HG03571 (cell line): ENCODE measurements at regions not wholly inside any gene's neighbourhood (a gene's known extent, or its start where the extent isn't known, plus 50 kb on each side); places are given as distances from the start of the nearest gene placed in this dataset.

ENCODE experiments used
- ATAC-seq: cut with Tn5 transposase; IDR thresholded peaks from one replicate; pipeline ENCODE4 v1.9.1; 2021; ENCODE audit not compliant: unreplicated experiment

DNA sequence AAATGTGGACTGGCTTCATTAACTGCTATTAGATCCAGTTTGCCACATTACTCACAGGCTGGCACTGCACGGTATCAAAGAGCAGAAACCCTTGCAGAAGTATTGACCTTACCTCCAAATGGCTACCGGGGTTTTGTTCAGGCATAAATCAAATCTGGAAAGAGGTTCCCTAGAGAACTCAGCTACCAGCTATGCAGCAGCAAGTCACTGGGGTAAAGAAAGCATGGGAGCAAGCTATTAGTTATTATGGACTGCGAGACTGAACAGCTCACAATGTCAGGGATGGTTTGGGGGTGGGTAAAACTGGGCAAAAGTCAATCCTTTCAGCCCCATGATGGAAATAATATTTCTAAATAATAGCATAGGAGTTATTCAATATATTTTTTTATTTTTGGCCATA is 128.1 kb downstream of the FANCF start:
- ATAC-seq, result no peak

DNA sequence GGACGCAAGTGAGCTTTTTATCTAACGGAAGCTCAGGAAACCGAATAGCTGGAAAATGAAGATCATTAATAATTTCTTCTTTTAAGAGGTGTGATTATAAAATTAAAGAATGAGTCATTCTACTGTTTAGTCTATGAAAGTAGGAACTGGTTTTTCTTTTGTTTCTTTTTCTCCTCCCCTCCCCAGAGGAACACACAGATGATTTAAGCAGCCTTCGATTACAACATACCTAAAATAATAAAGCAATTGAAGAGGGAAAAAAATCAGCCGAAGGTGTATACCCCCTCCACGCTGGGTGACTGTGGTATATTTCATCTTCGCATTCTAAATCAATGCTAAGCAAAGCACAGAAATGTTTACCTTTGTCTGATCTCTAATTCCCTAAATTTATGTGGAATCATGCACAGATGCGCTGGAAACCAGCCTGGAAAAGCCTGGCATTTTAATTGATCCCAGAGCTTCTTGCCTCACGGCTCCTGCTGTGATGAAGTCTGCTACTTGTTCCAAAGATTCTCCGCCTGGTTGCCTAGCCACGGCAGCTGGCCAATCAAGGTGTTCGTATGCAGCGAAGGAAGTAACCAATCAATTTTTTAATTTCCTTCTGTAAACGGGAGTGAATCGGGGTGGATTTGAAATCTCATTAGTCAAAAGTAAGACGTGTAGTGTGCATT is 133.9 kb downstream of the FANCF start:
- no peak for ATAC-seq

GRCh38 chr11:22479971-22480720 is 142.0 kb downstream of the SLC17A6 start:
- no peak for ATAC-seq

- no peak for ATAC-seq
Measured at GRCh38 chr11:22479208-22479607, 141.0 kb downstream of the SLC17A6 start.

DNA sequence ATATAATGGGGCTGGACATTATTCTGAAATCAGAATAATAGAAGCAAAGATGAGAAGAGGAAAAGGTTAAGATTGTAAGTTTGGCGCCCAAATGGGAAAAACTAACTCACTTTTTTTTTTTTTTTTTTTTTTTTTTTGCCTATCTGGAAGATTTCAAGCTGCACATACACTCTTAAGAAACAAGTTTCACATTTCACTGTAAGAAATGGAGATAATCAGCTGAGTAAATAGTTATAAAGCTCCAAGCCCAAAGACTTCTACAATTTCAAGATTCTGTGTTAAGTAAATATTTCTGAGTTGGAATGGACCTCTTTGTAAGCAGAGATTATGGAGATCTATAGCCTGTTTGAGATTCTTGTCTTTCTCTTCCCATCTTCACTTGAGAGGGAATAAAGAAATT is 140.0 kb downstream of the SLC17A6 start:
- no peak for ATAC-seq

GRCh38 chr11:22477312-22477711 is 139.1 kb downstream of the SLC17A6 start:
- ATAC-seq, result no peak

GRCh38 chr11:22476589-22476988 is 138.4 kb downstream of the SLC17A6 start:
- ATAC-seq, result no peak

DNA sequence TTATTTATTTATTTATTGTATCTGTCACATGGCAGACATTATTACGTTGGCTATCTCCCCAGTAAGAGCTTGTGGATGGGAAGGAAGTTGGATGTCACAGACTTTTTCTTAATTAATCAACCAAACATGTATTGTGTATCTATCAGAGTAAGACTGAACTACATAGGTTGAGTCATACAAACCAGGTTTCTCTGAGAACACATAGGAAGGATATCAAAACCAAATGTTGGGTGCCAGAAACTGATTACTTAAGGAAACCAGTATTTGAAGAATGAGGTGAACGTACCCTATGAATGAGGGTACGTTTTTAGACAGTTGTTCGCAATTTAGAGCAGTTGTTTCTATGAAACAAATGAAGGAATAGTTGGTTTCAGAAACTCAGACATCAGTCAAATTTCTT is 136.4 kb downstream of the SLC17A6 start:
- ATAC-seq, result no peak

DNA sequence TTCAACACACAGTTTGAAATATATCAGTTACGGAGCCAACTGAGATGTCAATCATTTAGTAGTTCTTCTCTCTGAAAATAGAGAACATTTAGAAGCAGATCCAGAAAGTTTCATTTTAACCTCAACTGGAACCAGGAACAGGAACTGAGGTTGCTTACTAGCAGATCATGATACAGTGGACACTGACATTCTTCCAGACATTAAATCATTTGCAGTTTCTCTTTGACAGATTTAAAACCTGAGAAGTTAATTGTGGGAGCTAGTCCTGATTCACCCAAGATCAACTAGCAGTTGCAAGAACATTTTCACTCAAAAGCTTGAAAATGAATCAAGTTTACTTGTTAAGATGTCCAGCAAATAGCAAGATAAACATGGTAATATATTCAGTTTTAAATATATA is 135.4 kb downstream of the SLC17A6 start:
- ATAC-seq, result no peak

- no peak for ATAC-seq
Measured at GRCh38 chr11:22472306-22472705, 134.1 kb downstream of the SLC17A6 start.

DNA sequence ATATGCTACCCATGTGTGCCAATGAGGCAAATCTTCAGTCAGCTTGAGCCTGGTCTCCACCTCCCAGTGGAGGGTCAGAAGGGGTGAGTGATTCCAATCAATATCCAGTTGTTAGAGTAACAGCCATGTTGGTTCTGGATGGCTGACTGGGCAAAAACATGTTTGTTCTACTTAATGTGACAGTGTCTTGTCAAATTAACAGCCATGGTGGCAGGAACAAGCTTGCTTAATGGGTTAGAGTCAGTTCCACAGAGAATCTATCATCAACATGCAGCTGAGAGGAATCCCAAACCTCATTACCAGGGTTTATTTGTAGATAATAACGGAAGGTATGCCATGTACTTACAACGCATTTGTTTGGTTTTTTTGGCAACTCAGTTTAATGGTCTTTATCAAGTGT is 133.2 kb downstream of the SLC17A6 start:
- ATAC-seq, result no peak

- ATAC-seq, result no peak
Measured at GRCh38 chr11:22467741-22468140, 129.6 kb downstream of the SLC17A6 start.

DNA sequence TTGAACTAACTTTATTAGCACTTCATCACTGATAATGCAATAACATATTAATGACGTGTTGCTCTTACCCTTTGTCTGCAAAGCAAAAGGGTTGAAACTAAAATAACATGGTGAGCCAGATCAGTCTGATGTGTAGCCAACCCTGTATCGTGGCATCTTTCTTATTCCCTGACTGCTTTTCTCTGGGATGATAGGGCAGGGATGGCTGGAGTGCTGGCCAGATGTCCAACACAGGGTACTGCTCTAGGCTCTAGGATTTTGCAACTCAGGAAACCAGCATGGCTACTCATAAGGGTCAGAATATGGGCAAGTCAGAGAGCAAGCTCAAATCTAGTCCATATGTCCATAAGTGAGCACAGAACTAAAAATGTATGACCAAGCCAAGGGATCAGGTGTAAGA is 129.1 kb downstream of the SLC17A6 start:
- no peak for ATAC-seq

DNA sequence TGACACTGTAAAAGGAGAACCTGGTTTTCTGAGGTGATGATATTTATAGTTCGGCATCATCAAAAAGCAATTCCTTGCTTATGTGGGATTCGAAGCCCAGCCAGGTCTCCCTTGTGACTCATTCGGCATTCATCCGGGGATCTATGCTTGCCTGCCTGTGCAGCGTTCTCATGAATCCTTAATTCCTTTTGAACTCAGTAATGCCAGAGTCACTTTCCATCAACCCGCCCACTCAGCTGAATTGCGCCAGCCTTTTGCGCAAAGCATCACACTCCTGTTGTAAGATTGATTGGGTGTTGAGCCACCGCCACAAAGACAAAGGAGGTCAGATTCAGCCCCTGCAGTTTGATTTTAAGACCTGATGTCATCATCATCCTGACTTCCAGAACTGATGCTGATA is 128.6 kb downstream of the SLC17A6 start:
- no peak for ATAC-seq

- ATAC-seq, result no peak
Measured at GRCh38 chr11:22466351-22466750, 128.2 kb downstream of the SLC17A6 start.

DNA sequence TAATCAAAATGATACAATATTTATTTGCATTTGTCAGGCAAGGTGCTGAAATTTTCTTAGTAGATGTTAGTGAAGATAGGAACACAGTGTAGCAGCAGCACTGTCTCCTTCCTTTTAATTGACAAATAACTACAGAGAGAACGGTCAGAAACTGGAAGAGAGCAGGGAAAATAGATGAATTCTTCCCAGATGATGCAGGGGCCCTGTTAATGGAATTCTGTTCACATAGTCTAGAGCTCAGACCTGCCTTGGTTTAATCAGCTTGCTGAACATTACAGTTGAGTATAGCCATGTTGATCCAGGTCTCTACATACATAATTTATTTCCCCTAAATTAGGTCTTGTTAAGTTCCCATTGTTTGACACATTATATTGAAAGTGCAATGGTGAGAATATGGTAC is 127.4 kb downstream of the SLC17A6 start:
- ATAC-seq, result no peak

GRCh38 chr11:22461626-22462025 is 123.4 kb downstream of the SLC17A6 start:
- ATAC-seq, result no peak

DNA sequence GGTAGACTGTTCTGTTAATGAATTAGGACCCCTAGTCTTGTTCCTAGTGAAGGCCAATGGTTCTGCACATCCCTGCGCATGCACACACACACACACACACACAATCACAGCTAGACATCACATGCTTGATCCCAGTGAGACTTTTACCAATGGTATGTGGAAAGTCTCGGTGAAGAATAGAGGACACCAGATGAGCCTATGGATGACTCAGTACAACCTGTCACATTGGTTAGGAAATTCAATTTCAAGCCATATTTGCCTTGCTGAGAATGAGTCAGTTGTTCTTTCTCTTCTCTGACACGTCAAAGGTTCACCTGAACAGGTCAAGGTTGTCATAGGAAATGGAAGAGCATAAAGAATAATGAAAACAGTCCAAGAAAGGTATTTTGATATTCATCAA is 122.0 kb downstream of the SLC17A6 start:
- ATAC-seq, result no peak

DNA sequence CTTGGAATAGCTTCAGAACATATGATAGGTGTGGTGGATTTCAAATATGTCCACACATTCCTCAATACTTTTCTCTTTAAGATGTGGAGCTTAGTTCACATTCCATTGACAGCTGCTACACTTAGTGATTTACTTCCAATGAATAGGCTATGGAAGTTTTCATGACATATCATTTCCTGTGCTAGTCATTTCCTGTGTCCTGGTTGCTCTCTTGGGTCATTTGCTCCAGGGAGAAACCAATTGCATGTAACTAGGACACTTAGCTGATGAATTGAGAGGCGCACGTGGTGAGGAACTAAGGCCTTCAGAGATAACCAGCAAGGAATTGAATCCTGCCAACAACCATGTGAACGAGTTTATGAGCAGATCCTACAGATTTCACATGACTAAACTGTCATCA is 120.9 kb downstream of the SLC17A6 start:
- no peak for ATAC-seq

DNA sequence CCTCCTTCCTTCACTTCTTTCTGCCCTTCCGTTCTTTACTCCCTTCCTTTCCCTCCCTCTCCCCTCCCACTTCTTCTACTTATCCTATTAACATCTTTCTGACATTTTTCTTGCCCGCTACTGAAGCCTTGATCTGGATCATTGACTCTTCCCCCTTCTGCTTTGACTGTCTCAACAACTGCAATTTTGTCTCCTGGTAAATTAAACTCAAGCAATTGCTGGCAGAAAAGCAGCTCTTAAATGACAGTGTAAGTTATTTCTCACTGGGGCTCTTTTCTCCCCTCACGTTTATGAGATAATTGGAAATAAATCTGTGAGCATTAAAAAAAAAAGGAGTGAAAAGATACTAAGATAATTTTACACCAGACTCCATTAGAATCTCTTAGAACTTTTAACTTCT is 120.0 kb downstream of the SLC17A6 start:
- no peak for ATAC-seq

- ATAC-seq, result no peak
Measured at GRCh38 chr11:22456993-22457762, 119.0 kb downstream of the SLC17A6 start.

- no peak for ATAC-seq
Measured at GRCh38 chr11:22454461-22455090, 116.4 kb downstream of the SLC17A6 start.
